SK-N-SH (cell line): ENCODE measurements at regions not wholly inside any gene's neighbourhood (a gene's known extent, or its start where the extent isn't known, plus 50 kb on each side); places are given as distances from the start of the nearest gene placed in this dataset.

Source experiments
- CTCF ChIA-PET: fragments of 300-600, 350-600 bp; formaldehyde crosslinking; extraction: SDS; loops from one replicate; lab custom pipeline; 2021; lab: Yijun Ruan, JAX
- POLR2A ChIA-PET: fragments of 350-600 bp; sonication (Branson Sonifier 250); formaldehyde crosslinking; extraction: SDS; loops from one replicate; lab custom pipeline; 2020; ENCODE audit warnings: antibody characterized with exemption, inconsistent platforms; lab: Yijun Ruan, JAX
- DNase-seq: peaks from one replicate; pipeline ENCODE4 v3.0.0; 2012
- H2AFZ ChIP-seq: fragments of 200-600 bp; sonication (generic); 2 replicates; pipeline ENCODE4 v1.8.1; 2016; ENCODE audit warnings: antibody characterized with exemption, mild to moderate bottlenecking, low read depth
- H3F3A ChIP-seq: fragments of 200-600 bp; sonication (generic); replicated peaks from 2 replicates; pipeline ENCODE3; 2016; ENCODE audit warnings: antibody characterized with exemption, mild to moderate bottlenecking; ENCODE audit not compliant: insufficient read depth
- H3K27ac ChIP-seq, 2 experiments: fragments of 200-500 bp in 1 of 2; fragments of 200-600 bp in 1 of 2; sonication (Bioruptor generic) in 1 of 2; sonication (generic), shearing (Covaris generic) in 1 of 2; 2 replicates each; pipeline versions ENCODE4 v1.5.1 to v1.6.1; 2014 to 2016; ENCODE audit warnings: low read depth in 2 of 2, inconsistent platforms in 1 of 2, low read length in 1 of 2, mild to moderate bottlenecking in 1 of 2, mixed read lengths in 1 of 2
- H3K27me3 ChIP-seq: fragments of 200-600 bp; sonication (generic), shearing (Covaris generic); 2 replicates; pipeline ENCODE4 v1.6.1; 2016; ENCODE audit warnings: mixed run types; ENCODE audit not compliant: insufficient read depth
- H3K36me3 ChIP-seq, 2 experiments: fragments of 200-500 bp in 1 of 2; fragments of 200-600 bp in 1 of 2; sonication (Bioruptor generic) in 1 of 2; sonication (generic) in 1 of 2; replicated peaks in 1 of 2; 2 replicates each; pipeline versions ENCODE3 to v1.5.1; 2014 to 2016; ENCODE audit warnings: low read length in 1 of 2, mild to moderate bottlenecking in 1 of 2; ENCODE audit not compliant: insufficient read depth in 2 of 2, control insufficient read depth in 1 of 2
- H3K4me1 ChIP-seq, 2 experiments: fragments of 200-500 bp in 1 of 2; fragments of 200-600 bp in 1 of 2; sonication (Bioruptor generic) in 1 of 2; sonication (generic), shearing (Covaris generic) in 1 of 2; 2 replicates each; pipeline versions ENCODE4 v1.5.1 to v1.6.1; 2014 to 2016; ENCODE audit warnings: low read depth in 1 of 2, low read length in 1 of 2, mixed run types in 1 of 2; ENCODE audit not compliant: insufficient read depth in 2 of 2, control insufficient read depth in 1 of 2
- H3K4me2 ChIP-seq: fragments of 200-600 bp; sonication (generic), shearing (Covaris generic); 2 replicates; pipeline ENCODE4 v1.6.1; 2017; ENCODE audit warnings: mixed run types
- H3K4me3 ChIP-seq, 2 experiments: fragments of 200-500 bp in 1 of 2; fragments of 200-600 bp in 1 of 2; sonication (Bioruptor generic) in 1 of 2; sonication (generic), shearing (Covaris generic) in 1 of 2; 2 replicates each; pipeline versions ENCODE4 v1.5.1 to v1.8.1; 2014 to 2016; ENCODE audit warnings: low read depth in 2 of 2, inconsistent platforms in 1 of 2, low read length in 1 of 2, mild to moderate bottlenecking in 1 of 2, mixed read lengths in 1 of 2, moderate library complexity in 1 of 2
- H3K79me2 ChIP-seq: fragments of 200-600 bp; sonication (generic); 2 replicates; pipeline ENCODE4 v1.8.1; 2017; ENCODE audit warnings: mild to moderate bottlenecking; ENCODE audit not compliant: insufficient read depth
- H3K9ac ChIP-seq: fragments of 200-600 bp; sonication (generic); 2 replicates; pipeline ENCODE4 v1.6.1; 2017; ENCODE audit warnings: mixed run types
- H3K9me2 ChIP-seq: fragments of 200-600 bp; sonication (generic); 2 replicates; pipeline ENCODE4 v1.6.1; 2017; ENCODE audit warnings: mixed run types
- H3K9me3 ChIP-seq: fragments of 200-600 bp; sonication (generic); 2 replicates; pipeline ENCODE4 v1.6.1; 2017; ENCODE audit warnings: mixed run types, mild to moderate bottlenecking, moderate library complexity
- H4K20me1 ChIP-seq: fragments of 200-600 bp; sonication (generic); 2 replicates; pipeline ENCODE4 v1.6.1; 2017; ENCODE audit warnings: mild to moderate bottlenecking, mixed run types; ENCODE audit not compliant: insufficient read depth
- CHD2 ChIP-seq: fragments of 150-350 bp; IDR thresholded peaks from 2 replicates; pipeline ENCODE4 v1.6.1; 2018; ENCODE audit warnings: low read length; ENCODE audit not compliant: partially characterized antibody
- CTCF ChIP-seq: fragments of 200-600 bp; sonication (generic); IDR thresholded peaks from 2 replicates; pipeline ENCODE4 v1.6.1; 2017; ENCODE audit warnings: antibody characterized with exemption, mild to moderate bottlenecking, moderate library complexity
- EZH2phosphoT487 ChIP-seq: fragments of 200-600 bp; sonication (generic); IDR thresholded peaks from 2 replicates; pipeline ENCODE4 v1.6.1; 2017; ENCODE audit warnings: low read depth, mixed run types, mild to moderate bottlenecking, antibody characterized with exemption, moderate library complexity, borderline replicate concordance
- FOSL2 ChIP-seq: IDR thresholded peaks from 2 replicates; pipeline ENCODE4 v1.4.0; 2012; ENCODE audit warnings: low read depth, mild to moderate bottlenecking, moderate library complexity, borderline replicate concordance
- FOXJ3 ChIP-seq: sonication (generic); formaldehyde crosslinking; IDR thresholded peaks from 2 replicates; pipeline ENCODE4 v1.5.1; 2020; ENCODE audit warnings: mild to moderate bottlenecking, missing genetic modification reagents
- FOXM1 ChIP-seq: IDR thresholded peaks from 2 replicates; pipeline ENCODE4 v1.4.0; 2012; ENCODE audit warnings: low read depth, mild to moderate bottlenecking
- JUND ChIP-seq: IDR thresholded peaks from 2 replicates; pipeline ENCODE4 v1.4.0; 2012
- MAX ChIP-seq: IDR thresholded peaks from 2 replicates; pipeline ENCODE4 v1.4.0; 2012; ENCODE audit warnings: low read depth
- MEF2A ChIP-seq: IDR thresholded peaks from 2 replicates; pipeline ENCODE4 v1.4.0; 2012; ENCODE audit warnings: low read depth, borderline replicate concordance
- MXI1 ChIP-seq: IDR thresholded peaks from 2 replicates; pipeline ENCODE4 v1.6.1; 2012; ENCODE audit warnings: mild to moderate bottlenecking, low read depth, low read length, improper control_type of control experiment
- NFIC ChIP-seq: IDR thresholded peaks from 2 replicates; pipeline ENCODE4 v1.4.0; 2012; ENCODE audit warnings: borderline replicate concordance
- PBX3 ChIP-seq: IDR thresholded peaks from 2 replicates; pipeline ENCODE4; 2012
- POLR2AphosphoS5 ChIP-seq: IDR thresholded peaks from 2 replicates; pipeline ENCODE4 v1.6.1; 2012; ENCODE audit warnings: low read depth, low read length
- RAD21 ChIP-seq: IDR thresholded peaks from 2 replicates; pipeline ENCODE4 v1.6.1; 2012; ENCODE audit warnings: mild to moderate bottlenecking, low read length
- RCOR1 ChIP-seq: fragments of 150-350 bp; IDR thresholded peaks from 2 replicates; pipeline ENCODE4 v1.6.1; 2017; ENCODE audit warnings: antibody characterized with exemption, low read length
- TEAD4 ChIP-seq: IDR thresholded peaks from 2 replicates; pipeline ENCODE4 v1.4.0; 2012; ENCODE audit warnings: mild to moderate bottlenecking, borderline replicate concordance; ENCODE audit not compliant: insufficient read depth
- YY1 ChIP-seq: IDR thresholded peaks from 2 replicates; pipeline ENCODE4 v1.4.0; 2012; ENCODE audit warnings: low read depth, mild to moderate bottlenecking
- ZBTB33 ChIP-seq: IDR thresholded peaks from 2 replicates; pipeline ENCODE4 v1.4.0; 2012; ENCODE audit warnings: low read depth, borderline replicate concordance
- WGBS: methylation state at CpG from one replicate; pipeline ENCODE4 v1.1.6; 2017; ENCODE audit warnings: low lambda C conversion rate; 5-methylcytosine and 5-hydroxymethylcytosine counted together

GRCh38 chr2:78457269-78457668 is 568.2 kb upstream of the REG3G start:
- ChIA-PET CTCF (no interaction called here), POLR2A (no interaction called here)

More at GRCh38 chr2:78457269-78457668, 568.2 kb upstream of the REG3G start:
- Histone ChIP-seq H3K4me3 (no peak overlapping the region), H3F3A (no peaks in the 10 kb centered on the region), H3K9me2 (no peaks in the 10 kb centered on the region), H3K79me2 (no peaks in the 10 kb centered on the region), H3K27me3 (no peaks in the 10 kb centered on the region), H3K36me3 (no peaks in the 10 kb centered on the region), H3K9me3 (no peaks in the 10 kb centered on the region), H2AFZ (no peak overlapping the region), H3K4me1 (no peaks in the 10 kb centered on the region), H4K20me1 (no peaks in the 10 kb centered on the region), H3K27ac (no peak overlapping the region), H3K9ac (no peak overlapping the region), H3K4me2 (no peak overlapping the region)
- no peak for TF ChIP-seq PBX3
- no peak for TF ChIP-seq RAD21
- TF ChIP-seq MEF2A, result no peak
- TF ChIP-seq FOSL2, result no peak
- no peak for TF ChIP-seq CHD2
- TF ChIP-seq CTCF, result no peak
- no peak for TF ChIP-seq YY1
- no peak for TF ChIP-seq MXI1
- TF ChIP-seq RCOR1, result no peak
- no peak for TF ChIP-seq MAX
- TF ChIP-seq ZBTB33, result no peak
- TF ChIP-seq NFIC, result no peak
- TF ChIP-seq FOXM1, result no peak
- no peak for TF ChIP-seq FOXJ3 (CRISPR knock-in tag)
- no peak for TF ChIP-seq POLR2AphosphoS5
- no peak for TF ChIP-seq TEAD4
- no peak for TF ChIP-seq EZH2phosphoT487
- TF ChIP-seq JUND, result no peak
- 46% methylated on average over 1 of the region's 1 CpG for WGBS
- DNase-seq, result no peak
